Adrenal gland (tissue), 5 donors: ENCODE measurements at regions not wholly inside any gene's neighbourhood (a gene's known extent, or its start where the extent isn't known, plus 50 kb on each side); places are given as distances from the start of the nearest gene placed in this dataset.

ENCODE experiments used
- CTCF ChIP-seq, 6 experiments: fragments of 450-650 bp in 4 of 6; fragments of 200-600 bp in 2 of 6; sonication (generic) in 1 of 6; IDR thresholded peaks; 1 replicate in 5 of 6; 2 replicates in 1 of 6; pipeline versions ENCODE4 v1.5.1 to v1.8.0; 2016 to 2021; ENCODE audit warnings: antibody characterized with exemption in 6 of 6, mild to moderate bottlenecking in 2 of 6, moderate library complexity in 1 of 6
- POLR2A ChIP-seq, 2 donors: fragments of 450-650 bp; IDR thresholded peaks; one replicate each; pipeline ENCODE4 v1.6.1; 2017; ENCODE audit warnings: antibody characterized with exemption in 2 of 2, mild to moderate bottlenecking in 2 of 2, moderate library complexity in 1 of 2
- donor health status: DM: no; HTN: no; CAD: no.

GRCh38 chr10:29081951-29082685 lies 206.8 kb upstream of the LYZL1 start:
- no peak for TF ChIP-seq POLR2A (IDR thresholded peaks at IDR 0.05)
- no peak for TF ChIP-seq CTCF (IDR thresholded peaks at IDR 0.05)
